ENCODE measurements at regions not wholly inside any gene's neighbourhood (a gene's known extent, or its start where the extent isn't known, plus 50 kb on each side); places are given as distances from the start of the nearest gene placed in this dataset.

GRCh38 chr2:167729911-167730310, 517.5 kb downstream of the STK39 start:
- H3K9me2 ChIP-seq (replicated peaks; ENCODE audit: insufficient read depth, low read length): no peaks in the 10 kb centered on the region
- no peaks in the 10 kb centered on the region for H4K20me1 ChIP-seq (ENCODE audit: insufficient read depth, low read length)
- no peak overlapping the region for H3K4me2 ChIP-seq (ENCODE audit: low read depth, low read length)
- H3K36me3 ChIP-seq (replicated peaks; ENCODE audit: insufficient read depth, low read length): no peaks in the 10 kb centered on the region
- no peak overlapping the region for H3K9ac ChIP-seq (ENCODE audit: low read length)
- H3K4me1 ChIP-seq (ENCODE audit: low read length): no peaks in the 10 kb centered on the region
- no peaks in the 10 kb centered on the region for H3F3A ChIP-seq (ENCODE audit: insufficient read depth, low read length)
- no peak overlapping the region for H3K27ac ChIP-seq (ENCODE audit: low read length)
- H2AFZ ChIP-seq (ENCODE audit: low read length): no peak overlapping the region
- DNase-seq: no peak
- H3K4me3 ChIP-seq (ENCODE audit: low read length): no peak overlapping the region
- no peak for TF ChIP-seq EZH2phosphoT487 (IDR thresholded peaks at IDR 0.05; ENCODE audit: low read length)
- TF ChIP-seq CTCF (IDR thresholded peaks at IDR 0.05; ENCODE audit: low read length): no peak
- TF ChIP-seq EZH2 (optimal IDR thresholded peaks at IDR 0.05; ENCODE audit: low read depth, low read length): no peak
- no peaks in the 10 kb centered on the region for H3K27me3 ChIP-seq (replicated peaks; ENCODE audit: insufficient read depth, low read length)
- H3K9me3 ChIP-seq (replicated peaks; ENCODE audit: insufficient read depth, low read length): no peaks in the 10 kb centered on the region
- no peaks in the 10 kb centered on the region for H3K79me2 ChIP-seq (ENCODE audit: low read length)

- no peaks in the 10 kb centered on the region for H4K20me1 ChIP-seq (ENCODE audit: insufficient read depth, low read length)
- H2AFZ ChIP-seq (ENCODE audit: low read length): no peak overlapping the region
- H3K9me2 ChIP-seq (replicated peaks; ENCODE audit: insufficient read depth, low read length): no peaks in the 10 kb centered on the region
- H3K4me1 ChIP-seq (ENCODE audit: low read length): no peaks in the 10 kb centered on the region
- no peak overlapping the region for H3K9ac ChIP-seq (ENCODE audit: low read length)
- H3K9me3 ChIP-seq (replicated peaks; ENCODE audit: insufficient read depth, low read length): no peaks in the 10 kb centered on the region
- TF ChIP-seq CTCF (IDR thresholded peaks at IDR 0.05; ENCODE audit: low read length) (no peak), EZH2phosphoT487 (IDR thresholded peaks at IDR 0.05; ENCODE audit: low read length) (no peak), EZH2 (optimal IDR thresholded peaks at IDR 0.05; ENCODE audit: low read depth, low read length) (no peak)
- no peaks in the 10 kb centered on the region for H3F3A ChIP-seq (ENCODE audit: insufficient read depth, low read length)
- no peak overlapping the region for H3K4me2 ChIP-seq (ENCODE audit: low read depth, low read length)
- no peaks in the 10 kb centered on the region for H3K79me2 ChIP-seq (ENCODE audit: low read length)
- no peak overlapping the region for H3K27ac ChIP-seq (ENCODE audit: low read length)
- H3K27me3 ChIP-seq (replicated peaks; ENCODE audit: insufficient read depth, low read length): no peaks in the 10 kb centered on the region
- no peak overlapping the region for H3K4me3 ChIP-seq (ENCODE audit: low read length)
- H3K36me3 ChIP-seq (replicated peaks; ENCODE audit: insufficient read depth, low read length): no peaks in the 10 kb centered on the region
- DNase-seq: no peak
These were observed 520.6 kb downstream of the STK39 start for GRCh38 chr2:167726788-167727187.

GRCh38 chr2:167721593-167721992, 525.8 kb downstream of the STK39 start:
- H3K9ac ChIP-seq (ENCODE audit: low read length): no peak overlapping the region
- H4K20me1 ChIP-seq (ENCODE audit: insufficient read depth, low read length): no peaks in the 10 kb centered on the region
- TF ChIP-seq EZH2phosphoT487 (IDR thresholded peaks at IDR 0.05; ENCODE audit: low read length) (no peak), EZH2 (optimal IDR thresholded peaks at IDR 0.05; ENCODE audit: low read depth, low read length) (no peak), CTCF (IDR thresholded peaks at IDR 0.05; ENCODE audit: low read length) (no peak)
- no peak overlapping the region for H2AFZ ChIP-seq (ENCODE audit: low read length)
- H3K9me2 ChIP-seq (replicated peaks; ENCODE audit: insufficient read depth, low read length): no peaks in the 10 kb centered on the region
- no peak overlapping the region for H3K4me3 ChIP-seq (ENCODE audit: low read length)
- no peaks in the 10 kb centered on the region for H3K27me3 ChIP-seq (replicated peaks; ENCODE audit: insufficient read depth, low read length)
- H3K4me1 ChIP-seq (ENCODE audit: low read length): no peaks in the 10 kb centered on the region
- H3K36me3 ChIP-seq (replicated peaks; ENCODE audit: insufficient read depth, low read length): no peaks in the 10 kb centered on the region
- H3F3A ChIP-seq (ENCODE audit: insufficient read depth, low read length): no peaks in the 10 kb centered on the region
- DNase-seq: no peak
- H3K79me2 ChIP-seq (ENCODE audit: low read length): no peaks in the 10 kb centered on the region
- no peak overlapping the region for H3K4me2 ChIP-seq (ENCODE audit: low read depth, low read length)
- no peak overlapping the region for H3K27ac ChIP-seq (ENCODE audit: low read length)
- H3K9me3 ChIP-seq (replicated peaks; ENCODE audit: insufficient read depth, low read length): no peaks in the 10 kb centered on the region

Data from MM.1S (cell line).